ENCODE measurements at regions not wholly inside any gene's neighbourhood (a gene's known extent, or its start where the extent isn't known, plus 50 kb on each side); places are given as distances from the start of the nearest gene placed in this dataset.

GRCh38 chr12:124704619-124705018, 137.2 kb upstream of the NCOR2 start:
- no peak overlapping the region for H2BK15ac ChIP-seq (ENCODE audit: low read depth, low read length)
- H2BK5ac ChIP-seq (ENCODE audit: low read depth, low read length, poor library complexity, severe bottlenecking), result no peak overlapping the region
- H3K23ac ChIP-seq (ENCODE audit: low read depth, low read length), result no peak overlapping the region
- H3K4me1 ChIP-seq (ENCODE audit: control insufficient read depth, insufficient read depth, low read length), result peaks cover 10% of the 10 kb centered on the region
- DNase-seq (no peak), ATAC-seq (ENCODE audit: low read depth) (no peak)
- TF ChIP-seq ELK1 (IDR thresholded peaks at IDR 0.05; ENCODE audit: borderline replicate concordance, low read depth, low read length), result no peak
- TF ChIP-seq MXI1 (IDR thresholded peaks at IDR 0.05; ENCODE audit: borderline replicate concordance, low read depth, low read length), result no peak
- no peak for TF ChIP-seq SMC3 (IDR thresholded peaks at IDR 0.05; ENCODE audit: low read depth, low read length)
- no peak for TF ChIP-seq USF2 (IDR thresholded peaks at IDR 0.05; ENCODE audit: low read depth, low read length)
- TF ChIP-seq CEBPB (IDR thresholded peaks at IDR 0.05; ENCODE audit: low read depth, low read length), result no peak
- TF ChIP-seq NFE2L2 (IDR thresholded peaks at IDR 0.05; ENCODE audit: low read depth, low read length), result no peak
- no peak for TF ChIP-seq FOS (IDR thresholded peaks at IDR 0.05; ENCODE audit: low read depth, low read length)
- no peak for TF ChIP-seq RAD21 (IDR thresholded peaks at IDR 0.05; ENCODE audit: low read length)
- TF ChIP-seq RFX5 (IDR thresholded peaks at IDR 0.05; ENCODE audit: low read depth, low read length), result no peak
- no peak for TF ChIP-seq POLR2A (IDR thresholded peaks at IDR 0.05; ENCODE audit: low read depth, low read length)
- TF ChIP-seq RCOR1 (IDR thresholded peaks at IDR 0.05; ENCODE audit: insufficient replicate concordance, low read length), result no peak
- TF ChIP-seq MAFK (IDR thresholded peaks at IDR 0.05; ENCODE audit: low read depth, low read length), result no peak
- TF ChIP-seq BHLHE40 (IDR thresholded peaks at IDR 0.05; ENCODE audit: low read depth, low read length), result no peak
- TF ChIP-seq CHD1 (IDR thresholded peaks at IDR 0.05; ENCODE audit: low read depth, low read length), result no peak
- H3K18ac ChIP-seq (ENCODE audit: low read depth, low read length), result no peak overlapping the region
- H3K56ac ChIP-seq (ENCODE audit: extremely low read depth, insufficient read depth, low read length), result no peak overlapping the region
- H3K9me3 ChIP-seq (ENCODE audit: control insufficient read depth, insufficient read depth, low read length), result peaks cover 5% of the 10 kb centered on the region
- WGBS, 2 experiments (ENCODE audit: extremely low coverage in 2 of 2, insufficient read length in 1 of 2), result 100% methylated on average over 2 of the region's 13 CpGs; no CpG with 5 or more reads in 1 of the 2 experiments
- H3K36me3 ChIP-seq (ENCODE audit: control insufficient read depth, insufficient read depth, low read length), result no peaks in the 10 kb centered on the region
- intact Hi-C loops (cut with micrococcal nuclease) (no loop called here), dilution Hi-C loops (cut with HindIII; ENCODE audit: low sequenced_read_pairs, unreplicated experiment) (no loop called here), in situ Hi-C loops (cut with MboI; ENCODE audit: low sequenced_read_pairs) (no loop called here)
- H3K79me1 ChIP-seq (ENCODE audit: low read depth in 1 of 2, low read length in 2 of 2), result no peaks in the 10 kb centered on the region
- H3K14ac ChIP-seq (replicated peaks; ENCODE audit: low read depth, low read length), result no peak overlapping the region
- H4K5ac ChIP-seq (ENCODE audit: low read depth, low read length), result no peak overlapping the region
- H3K9me1 ChIP-seq (ENCODE audit: insufficient read depth, low read length), result no peaks in the 10 kb centered on the region
- H4K91ac ChIP-seq (ENCODE audit: insufficient read depth, low read depth, low read length), result no peak overlapping the region
- no peak overlapping the region for H3K9ac ChIP-seq (ENCODE audit: low read depth, low read length)
- H3K27ac ChIP-seq (ENCODE audit: insufficient read depth, low read length), result no peak overlapping the region
- no peaks in the 10 kb centered on the region for H4K20me1 ChIP-seq (ENCODE audit: insufficient read depth, low read length)
- no peak overlapping the region for H2AK9ac ChIP-seq (replicated peaks; ENCODE audit: low read depth, low read length, poor library complexity)
- no peak overlapping the region for H3K4me2 ChIP-seq (ENCODE audit: low read depth, low read length)
- H3K4ac ChIP-seq (ENCODE audit: low read depth, low read length), result no peak overlapping the region
- no peak overlapping the region for H2AK5ac ChIP-seq (ENCODE audit: low read depth, low read length)
- no peak overlapping the region for H2BK20ac ChIP-seq (ENCODE audit: low read depth, low read length)
- BruUV-seq (replicated peaks), result no TSS peak
- no peaks in the 10 kb centered on the region; the same call in 1 of the 2 replicates for H3K27me3 ChIP-seq (ENCODE audit: control insufficient read depth, insufficient read depth, low read length)
- no peak overlapping the region for H2BK120ac ChIP-seq (ENCODE audit: low read depth, low read length)
- H4K8ac ChIP-seq (ENCODE audit: low read depth in 2 of 2, low read length in 2 of 2), result no peak overlapping the region
- POLR2A ChIA-PET (ENCODE audit: unreplicated experiment), result no interaction called here
- CTCF ChIA-PET, result interaction anchor here (0.5 kb wide), 1 partner anchor 132 kb away, joined by 4 read pairs; no protein-coding TSS in a partner anchor
- H2AFZ ChIP-seq (replicated peaks; ENCODE audit: low read length, poor library complexity), result no peak overlapping the region
- H3K4me3 ChIP-seq (ENCODE audit: insufficient read depth, low read depth, low read length), result no peak overlapping the region

Measured in IMR-90 (cell line).